ENCODE measurements at regions not wholly inside any gene's neighbourhood (a gene's known extent, or its start where the extent isn't known, plus 50 kb on each side); places are given as distances from the start of the nearest gene placed in this dataset.

- no peak for DNase-seq
Measured at GRCh38 chr13:107553838-107554237, 661.5 kb downstream of the LIG4 start.

- DNase-seq = no peak
Measured at GRCh38 chr13:107551521-107551920, 663.8 kb downstream of the LIG4 start.

GRCh38 chr13:107548338-107548737, 667.0 kb downstream of the LIG4 start:
- DNase-seq = no peak

- DNase-seq = no peak
Measured at GRCh38 chr13:107545946-107546502, 669.3 kb downstream of the LIG4 start.

- no peak for DNase-seq
Measured at GRCh38 chr13:107534548-107534947, 680.8 kb downstream of the LIG4 start.

- DNase-seq = no peak
Measured at GRCh38 chr13:107531816-107532215, 683.5 kb downstream of the LIG4 start.

- no peak for DNase-seq
Measured at GRCh38 chr13:107531180-107531579, 684.2 kb downstream of the LIG4 start.

- no peak for DNase-seq
Measured at GRCh38 chr13:107529035-107529434, 686.3 kb downstream of the LIG4 start.

- no peak for DNase-seq
Measured at GRCh38 chr13:107518780-107519179, 696.6 kb downstream of the LIG4 start.

GRCh38 chr13:107518292-107518691, 697.0 kb downstream of the LIG4 start:
- no peak for DNase-seq

- no peak for DNase-seq
Measured at GRCh38 chr13:107516517-107516916, 698.8 kb downstream of the LIG4 start.

GRCh38 chr13:107512551-107512950, 702.8 kb downstream of the LIG4 start:
- DNase-seq = no peak

- no peak for DNase-seq
Measured at GRCh38 chr13:107497661-107498060, 717.7 kb downstream of the LIG4 start.

GRCh38 chr13:107493266-107493665, 722.1 kb downstream of the LIG4 start:
- no peak for DNase-seq

- DNase-seq = no peak
Measured at GRCh38 chr13:107482688-107483087, 732.6 kb downstream of the LIG4 start.

GRCh38 chr13:107480130-107480529, 735.2 kb downstream of the LIG4 start:
- DNase-seq = no peak

- no peak for DNase-seq
Measured at GRCh38 chr13:107477772-107478379, 737.5 kb downstream of the LIG4 start.

GRCh38 chr13:107475753-107476453, 739.4 kb downstream of the LIG4 start:
- no peak for DNase-seq

GRCh38 chr13:107473253-107473652, 742.1 kb downstream of the LIG4 start:
- DNase-seq = no peak

- DNase-seq = no peak
Measured at GRCh38 chr13:107466326-107467099, 748.8 kb downstream of the LIG4 start.

- DNase-seq = no peak
Measured at GRCh38 chr13:107462501-107462900, 752.8 kb downstream of the LIG4 start.

- no peak for DNase-seq
Measured at GRCh38 chr13:107461751-107462150, 753.6 kb downstream of the LIG4 start.

- no peak for DNase-seq
Measured at GRCh38 chr13:107459430-107459829, 755.9 kb downstream of the LIG4 start.

- DNase-seq = no peak
Measured at GRCh38 chr13:107458269-107458668, 757.1 kb downstream of the LIG4 start.

Data from central memory CD4-positive, alpha-beta T cell (primary cell).